ENCODE measurements at regions not wholly inside any gene's neighbourhood (a gene's known extent, or its start where the extent isn't known, plus 50 kb on each side); places are given as distances from the start of the nearest gene placed in this dataset.

- Histone ChIP-seq H3K4me3 (no peak overlapping the region), H3K27ac (no peak overlapping the region), H3K9me3 (peaks cover 0 to 27% (median 0%) of the 10 kb centered on the region in 4 donors), H3K27me3 (no peaks in the 10 kb centered on the region), H3K4me1 (peaks cover 0 to 7% (median 0%) of the 10 kb centered on the region in 4 donors), H3K36me3 (no peaks in the 10 kb centered on the region)
- no peak for DNase-seq (ENCODE audit: low spot score in 2 of 2)
- no peak for TF ChIP-seq CTCF (IDR thresholded peaks at IDR 0.05)
- no peak for TF ChIP-seq POLR2A (IDR thresholded peaks at IDR 0.05)
- TF ChIP-seq EP300 (IDR thresholded peaks at IDR 0.05): no peak
- 80 to 87% methylated on average over 4 of the region's 4 CpGs for WGBS, 2 donors
Observed at GRCh38 chr13:97630725-97631124, 196.8 kb downstream of the RAP2A start.

- Histone ChIP-seq H3K27me3 (no peaks in the 10 kb centered on the region), H3K4me3 (no peak overlapping the region), H3K36me3 (no peaks in the 10 kb centered on the region), H3K27ac (no peak overlapping the region), H3K4me1 (peaks cover 0 to 7% (median 0%) of the 10 kb centered on the region in 4 donors), H3K9me3 (peaks cover 0 to 27% (median 0%) of the 10 kb centered on the region in 4 donors)
- TF ChIP-seq POLR2A (IDR thresholded peaks at IDR 0.05): no peak
- TF ChIP-seq EP300 (IDR thresholded peaks at IDR 0.05): no peak
- TF ChIP-seq CTCF (IDR thresholded peaks at IDR 0.05): no peak
- 58 to 81% methylated on average over 3 of the region's 3 CpGs for WGBS, 2 donors
- no peak for DNase-seq (ENCODE audit: low spot score in 2 of 2)
Observed at GRCh38 chr13:97631158-97631557, 197.2 kb downstream of the RAP2A start.

- H3K36me3 ChIP-seq: no peaks in the 10 kb centered on the region
- no peaks in the 10 kb centered on the region for H3K9me3 ChIP-seq
- H3K4me3 ChIP-seq: no peak overlapping the region
- TF ChIP-seq EP300 (IDR thresholded peaks at IDR 0.05) (no peak), POLR2A (IDR thresholded peaks at IDR 0.05) (no peak)
- H3K27me3 ChIP-seq: no peaks in the 10 kb centered on the region
- no peak overlapping the region for H3K27ac ChIP-seq
- DNase-seq (ENCODE audit: low spot score in 2 of 2): no peak
- H3K4me1 ChIP-seq: no peaks in the 10 kb centered on the region
Observed at GRCh38 chr13:97639236-97639635, 205.3 kb downstream of the RAP2A start.

GRCh38 chr13:97640268-97640667 is 206.3 kb downstream of the RAP2A start:
- Histone ChIP-seq H3K27me3 (no peaks in the 10 kb centered on the region), H3K27ac (no peak overlapping the region), H3K36me3 (no peaks in the 10 kb centered on the region), H3K4me3 (no peak overlapping the region), H3K9me3 (no peaks in the 10 kb centered on the region), H3K4me1 (no peaks in the 10 kb centered on the region)
- WGBS, 2 donors: 80 to 85% methylated on average over 2 of the region's 2 CpGs
- no peak for DNase-seq (ENCODE audit: low spot score in 2 of 2)
- TF ChIP-seq CTCF (IDR thresholded peaks at IDR 0.05): no peak
- no peak for TF ChIP-seq EP300 (IDR thresholded peaks at IDR 0.05)
- TF ChIP-seq POLR2A (IDR thresholded peaks at IDR 0.05): no peak

- TF ChIP-seq CTCF (IDR thresholded peaks at IDR 0.05) (no peak), EP300 (IDR thresholded peaks at IDR 0.05) (no peak), POLR2A (IDR thresholded peaks at IDR 0.05) (no peak)
- Histone ChIP-seq H3K4me3 (no peak overlapping the region), H3K27me3 (no peaks in the 10 kb centered on the region), H3K9me3 (no peaks in the 10 kb centered on the region), H3K27ac (no peak overlapping the region), H3K36me3 (no peaks in the 10 kb centered on the region), H3K4me1 (no peaks in the 10 kb centered on the region)
- DNase-seq (ENCODE audit: low spot score in 2 of 2): no peak
- 82% methylated on average over 14 of the region's 14 CpGs for WGBS, 2 donors
Observed at GRCh38 chr13:97648171-97648880, 214.4 kb downstream of the RAP2A start.

GRCh38 chr13:97648881-97649224 is 214.9 kb downstream of the RAP2A start:
- H3K4me1 ChIP-seq: no peaks in the 10 kb centered on the region
- no peak overlapping the region for H3K27ac ChIP-seq

More at GRCh38 chr13:97648881-97649224, 214.9 kb downstream of the RAP2A start:
- no peak for DNase-seq (ENCODE audit: low spot score in 2 of 2)
- Histone ChIP-seq H3K27me3 (no peaks in the 10 kb centered on the region), H3K4me3 (no peak overlapping the region), H3K9me3 (no peaks in the 10 kb centered on the region), H3K36me3 (no peaks in the 10 kb centered on the region)
- TF ChIP-seq CTCF (IDR thresholded peaks at IDR 0.05) (no peak), EP300 (IDR thresholded peaks at IDR 0.05) (no peak), POLR2A (IDR thresholded peaks at IDR 0.05) (no peak)
